ENCODE measurements at regions not wholly inside any gene's neighbourhood (a gene's known extent, or its start where the extent isn't known, plus 50 kb on each side); places are given as distances from the start of the nearest gene placed in this dataset.

DNA sequence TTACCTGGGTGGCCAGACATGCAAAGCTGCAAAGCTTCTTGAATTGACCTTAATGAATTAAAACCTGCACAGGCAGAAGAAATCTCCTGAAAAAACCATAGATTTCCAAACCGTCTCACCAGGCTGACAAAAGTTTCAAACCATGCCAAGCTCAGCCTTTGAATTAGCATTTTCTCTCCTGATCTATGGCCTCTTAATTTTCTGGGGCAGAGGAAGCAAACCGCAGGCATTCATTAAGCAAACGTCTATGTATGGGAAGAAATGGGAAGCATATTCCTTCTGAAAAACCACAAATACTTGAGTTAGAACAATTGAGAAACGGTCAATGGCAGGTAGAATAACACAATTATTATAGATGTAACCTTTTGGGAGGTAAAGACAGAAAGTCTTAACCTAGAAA, 500.2 kb upstream of the NR2F2 start:
- DNase-seq (ENCODE audit: low spot score), result no peak

- no peak for DNase-seq (ENCODE audit: low spot score)
These were observed 497.8 kb upstream of the NR2F2 start for GRCh38 chr15:95832668-95833067.

DNA sequence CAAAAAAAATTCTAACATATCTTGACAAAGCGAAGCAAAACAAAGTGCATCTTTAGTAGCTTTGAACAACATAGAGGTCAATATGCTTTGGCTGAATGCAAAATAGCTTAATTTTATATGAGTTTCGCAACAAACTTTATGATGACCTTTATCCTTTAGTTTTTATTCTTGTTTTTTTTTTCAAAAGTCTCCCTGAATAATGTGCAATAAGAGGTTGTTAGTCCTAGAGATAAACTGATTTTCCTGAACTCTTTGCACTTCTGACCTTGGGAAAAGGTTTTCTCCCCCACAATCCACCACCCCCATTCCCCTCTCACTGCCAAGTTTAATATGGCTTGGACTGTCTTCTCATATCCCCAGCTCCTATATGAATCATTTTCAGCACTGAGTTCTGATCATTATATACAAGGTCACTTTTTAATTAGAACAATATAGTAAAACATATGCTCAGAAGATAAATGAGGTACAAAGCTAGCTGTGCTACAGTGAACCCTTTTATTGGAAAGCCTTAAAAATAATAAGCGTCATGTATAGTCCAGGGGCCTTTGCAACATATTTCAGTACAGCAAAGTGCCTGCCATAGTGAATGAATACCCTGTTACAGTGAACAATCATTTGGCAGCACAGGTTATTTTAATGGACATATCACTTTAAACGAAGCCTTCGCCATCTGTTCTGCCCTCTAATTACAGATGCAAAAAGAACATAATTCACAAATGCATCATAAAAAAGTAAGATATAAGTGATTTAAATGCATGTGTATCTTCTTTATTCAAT, 496.3 kb upstream of the NR2F2 start:
- no peak for DNase-seq (ENCODE audit: low spot score)

DNA sequence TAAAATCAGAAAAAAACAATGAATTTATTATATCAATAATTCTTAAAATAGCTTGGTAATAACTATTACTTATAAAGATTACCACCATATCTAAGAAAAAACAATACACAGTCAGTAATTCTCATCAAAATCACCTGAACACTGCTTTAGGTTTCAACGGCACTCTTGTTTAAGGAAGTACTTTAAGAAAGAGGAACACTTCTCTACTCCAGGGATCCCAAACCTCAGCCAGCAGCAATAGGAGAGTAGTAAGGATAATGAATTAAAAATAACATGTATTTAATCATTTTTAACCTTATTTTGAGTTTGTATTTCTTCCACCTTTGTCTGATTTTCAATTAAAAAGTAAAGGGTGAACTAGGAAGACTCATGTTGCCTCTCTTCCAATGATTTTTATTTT, 494.0 kb upstream of the NR2F2 start:
- DNase-seq (ENCODE audit: low spot score), result no peak

DNA sequence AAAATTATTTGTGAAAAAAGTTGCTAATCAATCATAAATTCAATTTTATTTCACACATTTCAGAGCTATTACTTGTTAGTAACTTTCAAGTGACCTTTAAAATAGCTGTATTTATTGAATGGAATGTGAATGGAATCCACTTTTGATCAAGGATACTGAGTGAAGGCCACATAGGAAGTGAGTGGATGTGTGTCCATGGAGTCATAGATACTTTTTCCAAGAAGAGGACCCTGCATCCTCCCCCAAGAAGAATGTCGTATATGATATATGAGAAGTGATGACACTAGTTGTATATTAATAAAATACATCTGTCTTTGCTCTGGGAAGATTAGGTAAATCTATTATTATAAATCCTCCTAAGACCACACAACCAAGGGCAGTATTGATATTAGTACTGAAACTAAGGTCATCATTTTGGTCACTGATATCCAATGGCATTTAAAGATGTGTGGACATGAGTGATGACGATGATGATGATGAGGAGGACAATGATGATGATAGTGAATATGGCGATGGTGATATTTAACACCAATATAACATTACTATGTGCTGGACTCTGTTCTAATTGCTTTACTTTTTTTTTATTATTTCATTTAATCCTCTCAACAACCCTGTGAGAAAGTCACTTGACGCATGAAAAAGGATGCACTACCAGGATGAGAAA, 493.0 kb upstream of the NR2F2 start:
- DNase-seq (ENCODE audit: low spot score), result no peak

DNA sequence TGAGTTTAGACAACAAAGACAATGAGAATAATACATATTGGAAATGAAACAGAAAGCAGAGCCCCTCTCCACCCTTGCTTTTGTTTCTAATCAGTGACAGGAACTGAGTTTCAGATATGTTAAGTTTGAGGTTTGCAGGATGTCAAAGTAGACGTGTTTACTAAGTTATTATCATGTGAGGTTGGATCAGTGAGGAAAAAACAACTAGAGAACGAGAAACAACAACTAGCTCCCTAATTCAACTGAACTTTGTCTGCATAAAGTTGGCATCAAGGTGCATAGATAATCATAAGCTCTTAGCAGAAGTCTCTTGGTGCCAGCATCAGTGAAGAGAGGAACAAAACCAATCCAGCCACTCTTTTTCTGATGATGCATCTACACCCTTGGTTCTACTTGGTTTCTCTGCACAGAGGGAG, 491.1 kb upstream of the NR2F2 start:
- no peak for DNase-seq (ENCODE audit: low spot score)

DNA sequence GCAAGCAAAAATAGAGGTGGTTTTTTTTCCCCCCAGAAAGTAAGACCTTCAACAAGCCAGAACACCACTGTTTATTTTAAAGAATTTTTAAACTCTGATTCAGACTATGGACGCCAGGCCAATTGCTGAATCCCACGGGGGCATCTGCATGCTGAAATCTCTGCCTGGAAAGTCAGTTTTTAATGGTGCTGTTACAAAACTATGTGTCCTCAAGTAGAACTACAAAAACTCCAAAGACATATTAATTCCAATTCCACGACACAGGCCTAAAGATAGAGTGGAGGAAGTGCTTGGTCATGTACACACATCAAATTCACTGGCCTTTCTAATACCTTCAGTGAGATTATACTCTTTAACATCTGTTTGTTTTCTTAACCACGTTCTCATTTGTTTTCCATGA, 490.5 kb upstream of the NR2F2 start:
- DNase-seq (ENCODE audit: low spot score), result peak; percentile 56

DNA sequence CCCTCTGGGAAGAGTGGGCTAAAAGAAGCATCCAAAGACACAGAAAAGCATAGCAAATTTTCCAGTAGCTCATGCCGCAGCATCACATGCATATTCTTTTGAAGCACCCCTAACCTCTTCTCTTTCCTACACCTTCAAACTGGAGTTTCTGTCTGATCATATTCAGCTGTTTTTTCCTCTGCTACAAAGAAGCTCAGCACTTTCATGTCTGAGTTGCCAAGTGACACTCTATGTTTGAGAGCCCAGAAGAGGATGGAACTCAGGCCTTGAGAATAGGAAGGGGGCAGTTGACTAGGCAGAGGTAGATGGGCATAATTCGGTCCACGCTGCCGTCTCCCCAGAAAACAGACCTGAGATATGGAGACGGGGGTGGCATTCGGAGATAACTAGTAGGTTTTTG, 489.6 kb upstream of the NR2F2 start:
- no peak for DNase-seq (ENCODE audit: low spot score)

DNA sequence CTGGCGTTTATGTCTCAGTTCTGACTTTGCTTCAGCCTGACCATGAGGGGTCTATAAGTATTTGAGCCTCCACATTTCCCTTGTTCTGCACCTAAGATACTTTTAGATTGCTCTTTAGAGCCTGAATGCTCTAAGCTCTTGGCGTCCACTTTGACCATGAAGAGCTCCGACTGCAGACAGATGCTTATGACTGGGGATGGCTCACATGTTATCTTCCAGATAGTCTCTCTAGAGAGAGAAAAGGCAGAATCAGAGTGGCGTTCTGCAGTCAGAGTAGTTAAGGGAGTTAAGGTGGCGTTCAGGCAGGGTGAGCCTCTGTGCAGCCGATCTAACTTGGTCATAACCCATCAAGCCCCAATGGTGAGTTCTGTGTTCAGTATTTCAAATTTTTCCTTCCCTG, 487.9 kb upstream of the NR2F2 start:
- DNase-seq (ENCODE audit: low spot score), result no peak

GRCh38 chr15:95843241-95843910, 487.1 kb upstream of the NR2F2 start:
- DNase-seq (ENCODE audit: low spot score), result peak; percentile 29

DNA sequence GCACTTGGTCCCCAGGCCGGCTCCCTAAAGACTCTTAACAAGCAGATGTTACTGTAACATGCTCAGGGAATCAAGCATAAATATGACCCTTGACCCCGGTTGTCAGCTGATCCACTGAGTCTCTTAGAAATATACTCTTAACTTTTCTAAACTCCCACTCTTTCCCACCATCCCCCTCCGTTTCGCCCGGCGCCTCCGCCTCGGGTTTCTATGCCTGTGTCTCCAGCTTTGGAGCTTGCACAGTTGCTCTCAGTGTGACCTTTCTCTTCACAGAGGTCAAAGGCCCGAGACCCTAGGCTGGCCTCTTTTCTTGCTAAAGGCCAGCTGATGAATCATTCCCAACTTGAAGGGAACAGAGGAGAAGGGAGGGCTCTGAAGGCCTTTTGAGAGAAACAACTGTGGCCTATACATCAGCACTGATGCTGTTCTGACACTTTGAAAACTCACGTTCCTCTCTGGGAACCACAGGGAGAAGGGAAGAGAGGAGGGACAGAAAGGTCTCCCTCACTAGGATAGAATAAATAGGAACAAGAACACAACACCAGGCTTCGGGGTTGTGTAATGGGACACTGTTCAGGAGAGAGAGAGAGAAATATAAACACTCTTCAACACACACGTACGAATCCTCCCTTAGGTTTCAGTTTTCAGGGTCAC, 484.5 kb upstream of the NR2F2 start:
- DNase-seq (ENCODE audit: low spot score), result no peak

- DNase-seq (ENCODE audit: low spot score), result no peak
These were observed 482.4 kb upstream of the NR2F2 start for GRCh38 chr15:95848126-95848525.

- DNase-seq (ENCODE audit: low spot score), result no peak
These were observed 479.7 kb upstream of the NR2F2 start for GRCh38 chr15:95850837-95851236.

GRCh38 chr15:95853350-95853749, 477.1 kb upstream of the NR2F2 start:
- DNase-seq (ENCODE audit: low spot score), result no peak

- peak; percentile 30 for DNase-seq (ENCODE audit: low spot score)
These were observed 473.3 kb upstream of the NR2F2 start for GRCh38 chr15:95857124-95857757.

- DNase-seq (ENCODE audit: low spot score), result no peak
These were observed 472.7 kb upstream of the NR2F2 start for GRCh38 chr15:95857758-95858157.

GRCh38 chr15:95860406-95860805, 470.1 kb upstream of the NR2F2 start:
- no peak for DNase-seq (ENCODE audit: low spot score)

- no peak for DNase-seq (ENCODE audit: low spot score)
These were observed 466.0 kb upstream of the NR2F2 start for GRCh38 chr15:95864467-95864886.

- no peak for DNase-seq (ENCODE audit: low spot score)
These were observed 465.2 kb upstream of the NR2F2 start for GRCh38 chr15:95865330-95865739.

DNA sequence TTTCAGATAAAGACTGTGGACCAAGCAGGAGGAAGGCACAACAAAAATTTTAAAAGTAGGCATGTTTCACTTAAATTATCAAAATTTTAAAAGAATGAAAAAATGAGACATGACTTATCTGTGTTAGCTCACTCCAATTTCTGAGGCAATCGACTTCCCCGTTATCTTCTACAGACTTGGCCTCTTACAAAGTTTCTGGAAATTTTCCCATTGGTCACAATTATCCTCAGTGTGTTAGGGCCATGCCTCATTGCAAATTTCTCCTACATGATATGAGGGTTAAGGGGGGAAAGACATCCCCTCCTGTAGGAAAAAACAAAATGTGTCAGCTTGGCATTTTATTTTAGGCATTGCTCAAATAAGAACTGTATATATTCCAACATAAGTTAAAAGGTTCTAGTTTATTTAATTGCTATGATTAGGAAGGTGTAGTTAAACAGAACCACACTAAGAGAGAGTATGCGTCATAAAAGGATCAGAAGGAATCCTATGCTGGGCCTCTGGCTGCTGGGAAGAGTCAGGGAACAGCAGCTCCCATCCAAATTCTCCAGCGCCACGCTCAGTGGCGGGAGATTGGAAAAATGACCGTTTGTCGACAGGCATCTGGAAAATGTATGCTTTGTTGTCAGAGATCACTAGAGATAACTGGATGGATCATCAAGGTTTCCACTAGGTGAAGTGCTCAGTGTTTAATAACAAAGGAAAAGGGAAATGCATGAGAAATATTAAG, 463.6 kb upstream of the NR2F2 start:
- DNase-seq (ENCODE audit: low spot score), result no peak

DNA sequence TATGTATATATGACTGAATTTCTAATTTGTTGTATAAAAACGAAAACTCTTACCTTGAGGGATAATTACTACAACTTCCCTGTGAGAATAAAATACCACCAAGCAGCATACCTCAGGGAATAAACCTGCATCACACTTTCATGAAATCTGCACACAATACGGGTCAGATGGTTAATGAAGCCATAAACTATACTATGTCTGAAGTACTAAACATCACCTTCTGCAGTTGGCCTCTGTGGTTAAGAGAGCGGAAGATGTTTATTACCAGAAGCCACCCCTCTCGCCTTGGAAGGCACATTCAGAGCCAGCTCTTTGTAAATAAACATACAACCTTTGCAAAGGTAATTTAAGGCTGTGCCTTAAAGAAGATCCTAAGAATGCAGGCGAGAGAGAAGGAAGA, 462.1 kb upstream of the NR2F2 start:
- DNase-seq (ENCODE audit: low spot score), result no peak

- DNase-seq (ENCODE audit: low spot score), result no peak
These were observed 461.5 kb upstream of the NR2F2 start for GRCh38 chr15:95868970-95869369.
